IMR-90 (cell line): ENCODE measurements at regions not wholly inside any gene's neighbourhood (a gene's known extent, or its start where the extent isn't known, plus 50 kb on each side); places are given as distances from the start of the nearest gene placed in this dataset.

Experiments used
- ATAC-seq: fragments of 200-7000 bp; cut with Tn5 transposase; 2 replicates; pipeline ENCODE4 v1.9.1; 2020; ENCODE audit warnings: low read depth, mild to moderate bottlenecking, moderate library complexity
- BruUV-seq: library from RNA; stranded (reverse); fragments of 400-500 nt; replicated peaks from 2 replicates; lab custom pipeline; 2021; lab: Mats Ljungman, UMichigan
- CTCF ChIA-PET: fragments of 300-600 bp; formaldehyde crosslinking; extraction: SDS; loops from one replicate; lab custom pipeline; 2021; ENCODE audit warnings: antibody characterized with exemption; lab: Yijun Ruan, JAX
- POLR2A ChIA-PET: fragments of 300-600 bp; sonication (Branson Sonifier 250); formaldehyde crosslinking; loops from one replicate; lab custom pipeline; 2022; ENCODE audit warnings: antibody characterized with exemption; ENCODE audit not compliant: unreplicated experiment; lab: Charles Lee
- DNase-seq: peaks from one replicate; pipeline ENCODE4 v3.0.0; 2013
- H2AFZ ChIP-seq: replicated peaks from 2 replicates; pipeline ENCODE3; 2013; ENCODE audit warnings: low read length, mild to moderate bottlenecking; ENCODE audit not compliant: poor library complexity
- H2AK5ac ChIP-seq: 2 replicates; pipeline ENCODE4 v1.6.1; 2013; ENCODE audit warnings: low read depth, low read length, inconsistent platforms
- H2AK9ac ChIP-seq: replicated peaks from 2 replicates; pipeline ENCODE3; 2013; ENCODE audit warnings: mild to moderate bottlenecking, low read depth, low read length, moderate library complexity; ENCODE audit not compliant: poor library complexity
- H2BK120ac ChIP-seq: 2 replicates; pipeline ENCODE4 v1.6.1; 2013; ENCODE audit warnings: low read depth, low read length, inconsistent platforms
- H2BK15ac ChIP-seq: 3 replicates; pipeline ENCODE4 v1.6.1; 2013; ENCODE audit warnings: low read depth, low read length, inconsistent platforms
- H2BK20ac ChIP-seq: 2 replicates; pipeline ENCODE4 v1.6.1; 2013; ENCODE audit warnings: low read depth, mild to moderate bottlenecking, inconsistent platforms, low read length, moderate library complexity
- H2BK5ac ChIP-seq: 2 replicates; pipeline ENCODE4 v1.6.1; 2013; ENCODE audit warnings: mild to moderate bottlenecking, low read depth, low read length, inconsistent platforms; ENCODE audit not compliant: poor library complexity, severe bottlenecking
- H3K14ac ChIP-seq: replicated peaks from 2 replicates; pipeline ENCODE4 v1.6.1; 2013; ENCODE audit warnings: low read depth, low read length, inconsistent platforms
- H3K18ac ChIP-seq: 2 replicates; pipeline ENCODE4 v1.6.1; 2013; ENCODE audit warnings: low read depth, low read length, control low read depth
- H3K23ac ChIP-seq: 2 replicates; pipeline ENCODE4 v1.6.1; 2013; ENCODE audit warnings: low read depth, low read length, inconsistent platforms
- H3K27ac ChIP-seq: 2 replicates; pipeline ENCODE4 v1.5.1; 2013; ENCODE audit warnings: mild to moderate bottlenecking, control low read depth, low read length; ENCODE audit not compliant: insufficient read depth
- H3K27me3 ChIP-seq: 2 replicates; pipeline ENCODE4 v1.6.1; 2013; ENCODE audit warnings: low read length; ENCODE audit not compliant: control insufficient read depth, insufficient read depth
- H3K36me3 ChIP-seq: 2 replicates; pipeline ENCODE4 v1.6.1; 2013; ENCODE audit warnings: low read length, mixed read lengths; ENCODE audit not compliant: control insufficient read depth, insufficient read depth
- H3K4ac ChIP-seq: 2 replicates; pipeline ENCODE4 v1.6.1; 2013; ENCODE audit warnings: low read depth, low read length, inconsistent platforms
- H3K4me1 ChIP-seq: 2 replicates; pipeline ENCODE4 v1.6.1; 2013; ENCODE audit warnings: low read length, mixed read lengths; ENCODE audit not compliant: control insufficient read depth, insufficient read depth
- H3K4me2 ChIP-seq: 2 replicates; pipeline ENCODE4 v1.6.1; 2013; ENCODE audit warnings: low read depth, mild to moderate bottlenecking, control low read depth, low read length, moderate library complexity
- H3K4me3 ChIP-seq: 2 replicates; pipeline ENCODE4 v1.5.1; 2013; ENCODE audit warnings: low read depth, mild to moderate bottlenecking, control low read depth, low read length, moderate library complexity; ENCODE audit not compliant: insufficient read depth
- H3K56ac ChIP-seq: 2 replicates; pipeline ENCODE4 v1.6.1; 2013; ENCODE audit warnings: low read length, inconsistent platforms; ENCODE audit not compliant: insufficient read depth; ENCODE audit errors: extremely low read depth
- H3K79me1 ChIP-seq, 2 experiments: 2 replicates each; pipeline ENCODE4 v1.6.1; 2013; ENCODE audit warnings: low read length in 2 of 2, inconsistent platforms in 1 of 2, low read depth in 1 of 2
- H3K9ac ChIP-seq: 2 replicates; pipeline ENCODE4 v1.6.1; 2013; ENCODE audit warnings: low read depth, low read length, control low read depth
- H3K9me1 ChIP-seq: 2 replicates; pipeline ENCODE4 v1.6.1; 2013; ENCODE audit warnings: low read length, inconsistent platforms; ENCODE audit not compliant: insufficient read depth
- H3K9me3 ChIP-seq: 2 replicates; pipeline ENCODE4 v1.6.1; 2013; ENCODE audit warnings: low read length; ENCODE audit not compliant: control insufficient read depth, insufficient read depth
- H4K20me1 ChIP-seq: 2 replicates; pipeline ENCODE4 v1.6.1; 2013; ENCODE audit warnings: low read length, inconsistent platforms; ENCODE audit not compliant: insufficient read depth
- H4K5ac ChIP-seq: 2 replicates; pipeline ENCODE4 v1.6.1; 2013; ENCODE audit warnings: mild to moderate bottlenecking, low read depth, low read length, control low read depth
- H4K8ac ChIP-seq, 2 experiments: 2 replicates each; pipeline ENCODE4 v1.6.1; 2013; ENCODE audit warnings: low read depth in 2 of 2, low read length in 2 of 2, control low read depth in 1 of 2, inconsistent platforms in 1 of 2
- H4K91ac ChIP-seq: 2 replicates; pipeline ENCODE4 v1.6.1; 2013; ENCODE audit warnings: low read depth, low read length, inconsistent platforms; ENCODE audit not compliant: insufficient read depth
- BHLHE40 ChIP-seq: fragments of 150-350 bp; IDR thresholded peaks from 2 replicates; pipeline ENCODE4 v1.6.1; 2016; ENCODE audit warnings: mild to moderate bottlenecking, low read depth, low read length
- CEBPB ChIP-seq: IDR thresholded peaks from 2 replicates; pipeline ENCODE4 v1.6.1; 2012; ENCODE audit warnings: low read depth, low read length, improper control_type of control experiment
- CHD1 ChIP-seq: IDR thresholded peaks from 2 replicates; pipeline ENCODE4 v1.6.1; 2012; ENCODE audit warnings: low read depth, low read length, improper control_type of control experiment
- FOS ChIP-seq: fragments of 150-350 bp; IDR thresholded peaks from 2 replicates; pipeline ENCODE4 v1.6.1; 2016; ENCODE audit warnings: low read depth, low read length
- MAFK ChIP-seq: IDR thresholded peaks from 2 replicates; pipeline ENCODE4 v1.6.1; 2012; ENCODE audit warnings: low read depth, low read length, improper control_type of control experiment
- MAZ ChIP-seq: IDR thresholded peaks from 2 replicates; pipeline ENCODE4 v1.6.1; 2012; ENCODE audit warnings: low read depth, mild to moderate bottlenecking, low read length, improper control_type of control experiment, moderate library complexity, borderline replicate concordance
- MXI1 ChIP-seq: IDR thresholded peaks from 2 replicates; pipeline ENCODE4 v1.6.1; 2012; ENCODE audit warnings: low read depth, mild to moderate bottlenecking, low read length, moderate library complexity, borderline replicate concordance
- NFE2L2 ChIP-seq: fragments of 150-350 bp; IDR thresholded peaks from 2 replicates; pipeline ENCODE4 v1.6.1; 2016; ENCODE audit warnings: low read depth, mild to moderate bottlenecking, low read length
- POLR2A ChIP-seq: IDR thresholded peaks from 2 replicates; pipeline ENCODE4 v1.6.1; 2012; ENCODE audit warnings: mild to moderate bottlenecking, low read depth, low read length
- RAD21 ChIP-seq: IDR thresholded peaks from 2 replicates; pipeline ENCODE4 v1.6.1; 2012; ENCODE audit warnings: low read length, improper control_type of control experiment
- RCOR1 ChIP-seq: IDR thresholded peaks from 2 replicates; pipeline ENCODE4 v1.6.1; 2012; ENCODE audit warnings: mild to moderate bottlenecking, low read length, improper control_type of control experiment; ENCODE audit not compliant: insufficient replicate concordance
- RFX5 ChIP-seq: IDR thresholded peaks from 2 replicates; pipeline ENCODE4 v1.8.0; 2012; ENCODE audit warnings: low read depth, mild to moderate bottlenecking, low read length, moderate library complexity
- SMC3 ChIP-seq: fragments of 150-350 bp; IDR thresholded peaks from 2 replicates; pipeline ENCODE4 v1.6.1; 2016; ENCODE audit warnings: low read depth, mild to moderate bottlenecking, antibody characterized with exemption, low read length, moderate library complexity
- WGBS, 2 experiments: methylation state at CpG; one replicate each; pipeline versions ENCODE4 v1.1.5 to v1.1.7; 2013; ENCODE audit warnings: missing lambda C conversion rate in 2 of 2; ENCODE audit not compliant: insufficient read length in 1 of 2; ENCODE audit errors: extremely low coverage in 2 of 2; 5-methylcytosine and 5-hydroxymethylcytosine counted together
- dilution Hi-C: fragments of 300-500 bp; cut with HindIII; formaldehyde crosslinking; loops from one replicate; pipeline ENCODE4 v1.14.3; 2018; ENCODE audit warnings: low sequenced_read_pairs; ENCODE audit not compliant: unreplicated experiment
- in situ Hi-C: fragments of 300-500 bp; cut with MboI; formaldehyde crosslinking; loops from 3 replicates; pipeline ENCODE4 v1.14.3; 2019; ENCODE audit warnings: low sequenced_read_pairs, inconsistent platforms, mixed read lengths
- intact Hi-C: fragments of 100-400 bp; cut with micrococcal nuclease; formaldehyde crosslinking; loops from 2 replicates; pipeline ENCODE4 v1.10.0; 2022
- TF ChIP-seq, protein P1 (sequence below): fragments of 150-350 bp; IDR thresholded peaks from 2 replicates; pipeline ENCODE4 v1.6.1; 2017; ENCODE audit warnings: mild to moderate bottlenecking, antibody characterized with exemption, low read length, low read depth
- TF ChIP-seq, protein P2 (sequence below): conservative IDR thresholded peaks from 2 replicates; pipeline ENCODE4 v1.5.1; 2012; ENCODE audit warnings: mild to moderate bottlenecking, low read depth, low read length, improper control_type of control experiment
- TF ChIP-seq, protein P3 (sequence below): fragments of 150-350 bp; IDR thresholded peaks from 2 replicates; pipeline ENCODE4 v1.6.1; 2016; ENCODE audit warnings: low read depth, mild to moderate bottlenecking, low read length, moderate library complexity, borderline replicate concordance

DNA sequence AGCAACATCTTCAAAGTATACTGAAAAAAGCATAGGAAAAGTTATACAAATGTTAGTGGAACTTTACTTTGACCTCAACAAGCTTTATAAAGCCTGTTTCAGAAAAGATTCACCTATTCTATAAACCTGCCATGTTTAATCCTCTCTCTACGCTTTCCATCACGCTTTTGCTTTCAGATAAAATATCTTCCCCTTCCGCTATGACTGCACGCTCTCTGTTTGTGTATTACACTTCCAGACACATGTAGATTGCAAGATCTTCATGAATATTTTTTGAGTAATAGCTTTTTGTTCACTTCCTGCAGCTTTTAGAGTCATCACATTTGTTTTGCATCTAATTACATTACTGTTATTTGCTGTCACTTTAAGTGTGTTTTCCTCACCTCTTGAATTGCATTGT is 271.4 kb downstream of the RASSF9 start:
- dilution Hi-C loops = no loop called here
- DNase-seq (no peak), ATAC-seq (no peak)
- ChIA-PET CTCF (no interaction called here), POLR2A (no interaction called here)
- no peaks in the 10 kb centered on the region for H3K9me3 ChIP-seq
- no peak overlapping the region for H3K9ac ChIP-seq
- H4K5ac ChIP-seq = no peak overlapping the region
- H3K4me1 ChIP-seq = no peaks in the 10 kb centered on the region
- no peak overlapping the region for H2AFZ ChIP-seq
- no peak overlapping the region for H3K4me3 ChIP-seq
- H3K27ac ChIP-seq = no peak overlapping the region
- no TSS peak for BruUV-seq
- intact Hi-C loops = no loop called here
- H3K56ac ChIP-seq = no peak overlapping the region
- in situ Hi-C loops = no loop called here
- H4K91ac ChIP-seq = no peak overlapping the region
- no peak overlapping the region for H3K23ac ChIP-seq
- no peak overlapping the region for H3K18ac ChIP-seq
- peaks cover 2% of the 10 kb centered on the region for H3K27me3 ChIP-seq
- no peak overlapping the region for H3K14ac ChIP-seq
- no peaks in the 10 kb centered on the region for H3K79me1 ChIP-seq
- no peaks in the 10 kb centered on the region for H3K9me1 ChIP-seq
- H3K4me2 ChIP-seq = no peak overlapping the region
- H4K20me1 ChIP-seq = no peaks in the 10 kb centered on the region
- H2AK5ac ChIP-seq = no peak overlapping the region
- no peak overlapping the region for H4K8ac ChIP-seq
- no peak overlapping the region for H3K4ac ChIP-seq
- H2BK120ac ChIP-seq = no peak overlapping the region
- no peak overlapping the region for H2BK5ac ChIP-seq
- no peaks in the 10 kb centered on the region for H3K36me3 ChIP-seq
- H2BK15ac ChIP-seq = no peak overlapping the region
- no peak for TF ChIP-seq CHD1
- no peak for TF ChIP-seq MXI1
- TF ChIP-seq RAD21 = no peak
- no peak for TF ChIP-seq NFE2L2
- no peak for TF ChIP-seq CEBPB
- no peak for TF ChIP-seq MAZ
- no peak for TF ChIP-seq FOS
- no peak for TF ChIP-seq MAFK
- TF ChIP-seq POLR2A = no peak
- no peak for TF ChIP-seq RCOR1
- no peak for TF ChIP-seq RFX5
- TF ChIP-seq, protein P1, sequence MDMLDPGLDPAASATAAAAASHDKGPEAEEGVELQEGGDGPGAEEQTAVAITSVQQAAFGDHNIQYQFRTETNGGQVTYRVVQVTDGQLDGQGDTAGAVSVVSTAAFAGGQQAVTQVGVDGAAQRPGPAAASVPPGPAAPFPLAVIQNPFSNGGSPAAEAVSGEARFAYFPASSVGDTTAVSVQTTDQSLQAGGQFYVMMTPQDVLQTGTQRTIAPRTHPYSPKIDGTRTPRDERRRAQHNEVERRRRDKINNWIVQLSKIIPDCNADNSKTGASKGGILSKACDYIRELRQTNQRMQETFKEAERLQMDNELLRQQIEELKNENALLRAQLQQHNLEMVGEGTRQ = no peak
- TF ChIP-seq, protein P2, sequence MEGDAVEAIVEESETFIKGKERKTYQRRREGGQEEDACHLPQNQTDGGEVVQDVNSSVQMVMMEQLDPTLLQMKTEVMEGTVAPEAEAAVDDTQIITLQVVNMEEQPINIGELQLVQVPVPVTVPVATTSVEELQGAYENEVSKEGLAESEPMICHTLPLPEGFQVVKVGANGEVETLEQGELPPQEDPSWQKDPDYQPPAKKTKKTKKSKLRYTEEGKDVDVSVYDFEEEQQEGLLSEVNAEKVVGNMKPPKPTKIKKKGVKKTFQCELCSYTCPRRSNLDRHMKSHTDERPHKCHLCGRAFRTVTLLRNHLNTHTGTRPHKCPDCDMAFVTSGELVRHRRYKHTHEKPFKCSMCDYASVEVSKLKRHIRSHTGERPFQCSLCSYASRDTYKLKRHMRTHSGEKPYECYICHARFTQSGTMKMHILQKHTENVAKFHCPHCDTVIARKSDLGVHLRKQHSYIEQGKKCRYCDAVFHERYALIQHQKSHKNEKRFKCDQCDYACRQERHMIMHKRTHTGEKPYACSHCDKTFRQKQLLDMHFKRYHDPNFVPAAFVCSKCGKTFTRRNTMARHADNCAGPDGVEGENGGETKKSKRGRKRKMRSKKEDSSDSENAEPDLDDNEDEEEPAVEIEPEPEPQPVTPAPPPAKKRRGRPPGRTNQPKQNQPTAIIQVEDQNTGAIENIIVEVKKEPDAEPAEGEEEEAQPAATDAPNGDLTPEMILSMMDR = no peak
- no peak for TF ChIP-seq BHLHE40
- no peak for TF ChIP-seq SMC3
- TF ChIP-seq, protein P3, sequence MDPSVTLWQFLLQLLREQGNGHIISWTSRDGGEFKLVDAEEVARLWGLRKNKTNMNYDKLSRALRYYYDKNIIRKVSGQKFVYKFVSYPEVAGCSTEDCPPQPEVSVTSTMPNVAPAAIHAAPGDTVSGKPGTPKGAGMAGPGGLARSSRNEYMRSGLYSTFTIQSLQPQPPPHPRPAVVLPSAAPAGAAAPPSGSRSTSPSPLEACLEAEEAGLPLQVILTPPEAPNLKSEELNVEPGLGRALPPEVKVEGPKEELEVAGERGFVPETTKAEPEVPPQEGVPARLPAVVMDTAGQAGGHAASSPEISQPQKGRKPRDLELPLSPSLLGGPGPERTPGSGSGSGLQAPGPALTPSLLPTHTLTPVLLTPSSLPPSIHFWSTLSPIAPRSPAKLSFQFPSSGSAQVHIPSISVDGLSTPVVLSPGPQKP = no peak
- no CpG with 5 or more reads among the region's 4 CpGs for WGBS, 2 experiments
- H2AK9ac ChIP-seq = no peak overlapping the region
- H2BK20ac ChIP-seq = no peak overlapping the region
